ENCODE measurements at regions not wholly inside any gene's neighbourhood (a gene's known extent, or its start where the extent isn't known, plus 50 kb on each side); places are given as distances from the start of the nearest gene placed in this dataset.

DNA sequence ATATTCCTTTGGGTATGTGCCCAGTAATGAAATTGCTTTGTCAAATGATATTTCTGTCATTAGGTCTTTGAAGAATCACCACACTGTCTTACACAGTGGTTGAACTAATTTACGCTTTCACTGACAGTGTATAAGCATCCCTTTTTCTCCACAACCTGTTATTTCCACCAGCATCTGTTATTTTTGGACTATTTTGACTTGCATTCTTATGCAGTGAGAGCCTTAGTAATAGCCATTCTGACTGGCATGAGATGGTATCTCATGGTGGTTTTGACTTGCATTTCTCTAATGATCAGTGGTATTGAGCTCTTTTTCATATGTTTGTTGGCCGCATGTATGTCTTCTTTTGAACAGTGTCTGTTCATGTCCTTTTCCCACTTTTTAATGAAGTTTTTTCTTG lies 92.0 kb upstream of the SPATA13 start:
- TF ChIP-seq CTCF (IDR thresholded peaks at IDR 0.05; ENCODE audit: poor library complexity) (no peak), EZH2phosphoT487 (IDR thresholded peaks at IDR 0.05; ENCODE audit: low read depth, severe bottlenecking, unreplicated experiment) (no peak)

Data from hepatocyte (in vitro differentiated cells).